HepG2 (cell line): ENCODE measurements at regions not wholly inside any gene's neighbourhood (a gene's known extent, or its start where the extent isn't known, plus 50 kb on each side); places are given as distances from the start of the nearest gene placed in this dataset.

ENCODE experiments used
- HNF4A ChIP-seq: sonication (generic); formaldehyde crosslinking; IDR thresholded peaks from 2 replicates; pipeline ENCODE4 v1.4.0; 2020; ENCODE audit warnings: missing genetic modification reagents
- SP140L ChIP-seq: sonication (generic); formaldehyde crosslinking; IDR thresholded peaks from 2 replicates; pipeline ENCODE4 v1.4.0; 2020; ENCODE audit warnings: missing genetic modification reagents, borderline replicate concordance

- no peak for TF ChIP-seq SP140L (CRISPR knock-in tag)
- no peak for TF ChIP-seq HNF4A (CRISPR knock-in tag)
Measured at GRCh38 chr2:239726091-239726591, 299.0 kb downstream of the NDUFA10 start.
